ENCODE measurements at regions not wholly inside any gene's neighbourhood (a gene's known extent, or its start where the extent isn't known, plus 50 kb on each side); places are given as distances from the start of the nearest gene placed in this dataset.

DNA sequence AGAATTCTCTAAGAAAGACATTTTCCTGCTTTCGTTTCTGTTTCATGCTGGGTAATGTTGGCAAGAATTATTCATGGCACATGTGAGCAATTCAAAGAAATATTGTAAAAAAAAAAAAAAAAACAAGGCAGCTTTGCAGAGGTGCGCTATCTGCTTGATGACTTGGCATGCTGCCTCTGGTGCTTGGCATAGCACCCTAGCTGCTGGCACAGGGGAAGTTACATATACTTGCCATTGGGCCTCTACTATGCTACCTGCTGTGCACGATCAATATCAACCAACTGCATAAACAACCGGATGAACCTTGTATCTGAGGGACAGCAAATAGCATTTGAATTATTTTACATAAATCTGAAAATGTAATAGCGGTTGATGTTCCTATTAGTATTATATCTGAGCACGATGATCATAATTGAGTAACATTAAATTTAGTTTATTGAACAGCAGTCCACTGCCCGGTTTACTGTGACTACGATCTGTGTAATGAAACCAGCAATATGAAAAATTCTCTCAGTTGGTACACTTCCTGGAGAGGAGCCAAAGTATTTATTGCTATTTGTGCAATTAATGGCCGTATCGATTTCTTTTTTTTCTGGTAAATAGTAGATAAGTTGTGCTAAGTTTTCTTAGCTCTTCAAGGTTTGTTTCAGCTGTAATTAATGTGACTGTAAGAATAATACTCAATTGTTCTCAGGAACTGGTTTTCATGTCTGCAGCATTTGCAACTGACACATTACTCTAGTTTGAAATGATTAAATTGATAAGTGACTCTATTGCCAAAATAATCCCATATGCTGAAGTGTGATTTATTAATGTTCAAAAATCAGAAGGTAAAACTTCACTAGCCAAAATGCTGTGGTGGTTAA lies 717.3 kb downstream of the DACH1 start:
- no peak for DNase-seq
- H3K4me3 Mint-ChIP-seq, result no peak overlapping the region
- no peaks in the 10 kb centered on the region for H3K4me1 Mint-ChIP-seq
- no peaks in the 10 kb centered on the region for H3K9me3 Mint-ChIP-seq
- POLR2A ChIA-PET, result no interaction called here
- H3K27me3 Mint-ChIP-seq, result no peaks in the 10 kb centered on the region
- CTCF ChIA-PET, result no interaction called here
- H3K27ac Mint-ChIP-seq, result no peak overlapping the region
- no peaks in the 10 kb centered on the region for H3K36me3 Mint-ChIP-seq (ENCODE audit: low read depth)

DNA sequence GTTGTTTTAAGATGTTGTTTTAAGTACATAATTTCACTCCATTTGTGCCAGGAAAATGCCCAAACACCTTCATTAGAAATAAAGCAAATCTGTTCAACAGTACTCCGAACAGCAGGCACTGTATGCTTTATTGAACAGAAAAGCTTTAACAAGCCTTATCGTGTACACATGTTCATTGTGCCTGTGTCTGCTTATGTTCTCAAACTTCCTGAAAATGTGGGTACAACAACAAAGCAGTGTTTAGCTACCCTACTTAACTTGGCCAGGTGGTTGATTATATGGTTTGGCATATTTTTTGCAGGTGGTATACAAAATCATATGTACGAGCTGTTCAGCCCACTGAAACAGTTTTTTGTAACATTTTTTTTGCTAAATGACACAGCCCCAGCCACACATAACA lies 718.0 kb downstream of the DACH1 start:
- Mint-ChIP-seq H3K27ac (no peak overlapping the region), H3K27me3 (no peaks in the 10 kb centered on the region), H3K4me1 (no peaks in the 10 kb centered on the region), H3K9me3 (no peaks in the 10 kb centered on the region), H3K4me3 (no peak overlapping the region), H3K36me3 (ENCODE audit: low read depth) (no peaks in the 10 kb centered on the region)
- CTCF ChIA-PET, result no interaction called here
- POLR2A ChIA-PET, result no interaction called here
- no peak for DNase-seq

- H3K27ac Mint-ChIP-seq, result no peak overlapping the region
- POLR2A ChIA-PET, result no interaction called here
- no peaks in the 10 kb centered on the region for H3K9me3 Mint-ChIP-seq
- no peaks in the 10 kb centered on the region for H3K4me1 Mint-ChIP-seq
- no peaks in the 10 kb centered on the region for H3K27me3 Mint-ChIP-seq
- no peak overlapping the region for H3K4me3 Mint-ChIP-seq
- H3K36me3 Mint-ChIP-seq (ENCODE audit: low read depth), result no peaks in the 10 kb centered on the region
- CTCF ChIA-PET, result no interaction called here
- DNase-seq, result no peak
These were observed 718.6 kb downstream of the DACH1 start for GRCh38 chr13:71148396-71148795.

DNA sequence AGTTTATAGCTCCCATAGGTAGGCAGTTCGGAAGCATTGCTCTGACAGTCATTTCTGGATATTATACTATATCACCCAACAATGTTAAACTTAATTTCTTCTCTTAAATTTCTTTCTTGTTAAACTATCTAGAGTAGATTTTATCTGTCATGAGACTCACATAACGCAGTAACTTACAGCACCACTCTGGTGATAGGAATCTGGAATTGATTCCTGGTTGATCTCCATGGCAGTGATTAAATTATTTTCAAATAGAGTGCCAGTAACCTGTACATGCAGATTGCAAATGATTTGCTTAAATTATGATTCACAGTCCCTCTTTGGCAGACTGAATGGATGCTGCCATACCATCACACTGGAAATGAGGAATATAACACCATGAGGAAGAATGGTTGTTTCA lies 722.1 kb downstream of the DACH1 start:
- no peaks in the 10 kb centered on the region for H3K27me3 Mint-ChIP-seq
- no peaks in the 10 kb centered on the region for H3K36me3 Mint-ChIP-seq (ENCODE audit: low read depth)
- H3K9me3 Mint-ChIP-seq, result no peaks in the 10 kb centered on the region
- no peak for DNase-seq
- ChIA-PET POLR2A (no interaction called here), CTCF (no interaction called here)
- H3K27ac Mint-ChIP-seq, result no peak overlapping the region
- no peak overlapping the region for H3K4me3 Mint-ChIP-seq
- H3K4me1 Mint-ChIP-seq, result no peaks in the 10 kb centered on the region

DNA sequence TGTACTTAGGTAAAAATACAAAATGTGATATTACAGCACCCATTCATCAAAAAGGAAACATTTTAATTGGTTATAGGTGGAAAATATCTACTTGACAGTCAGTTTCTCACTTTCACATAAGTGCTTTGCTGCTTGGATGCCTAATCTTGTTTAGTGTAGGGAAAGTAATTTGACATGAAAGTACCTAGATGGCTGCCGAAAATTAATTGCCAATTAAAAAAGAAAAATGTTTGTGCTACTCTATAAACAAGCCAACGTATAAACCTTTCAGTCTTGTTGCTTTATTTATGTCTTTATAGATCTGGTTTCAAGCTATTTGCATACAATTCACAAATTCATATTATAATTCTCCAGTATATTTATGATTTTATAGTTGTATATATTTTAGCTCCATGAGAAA lies 729.9 kb downstream of the DACH1 start:
- no peaks in the 10 kb centered on the region for H3K9me3 Mint-ChIP-seq
- H3K4me3 Mint-ChIP-seq, result no peak overlapping the region
- no peak overlapping the region for H3K27ac Mint-ChIP-seq
- DNase-seq, result no peak
- ChIA-PET POLR2A (no interaction called here), CTCF (no interaction called here)
- H3K27me3 Mint-ChIP-seq, result no peaks in the 10 kb centered on the region
- no peaks in the 10 kb centered on the region for H3K36me3 Mint-ChIP-seq (ENCODE audit: low read depth)
- no peaks in the 10 kb centered on the region for H3K4me1 Mint-ChIP-seq

GRCh38 chr13:71124230-71124629 lies 742.8 kb downstream of the DACH1 start:
- Mint-ChIP-seq H3K4me3 (no peak overlapping the region), H3K4me1 (no peaks in the 10 kb centered on the region), H3K27me3 (no peaks in the 10 kb centered on the region), H3K36me3 (ENCODE audit: low read depth) (no peaks in the 10 kb centered on the region), H3K9me3 (no peaks in the 10 kb centered on the region), H3K27ac (no peak overlapping the region)
- DNase-seq, result no peak
- ChIA-PET POLR2A (no interaction called here), CTCF (no interaction called here)

- ChIA-PET CTCF (no interaction called here), POLR2A (no interaction called here)
These were observed 748.1 kb downstream of the DACH1 start for GRCh38 chr13:71118779-71119364.

DNA sequence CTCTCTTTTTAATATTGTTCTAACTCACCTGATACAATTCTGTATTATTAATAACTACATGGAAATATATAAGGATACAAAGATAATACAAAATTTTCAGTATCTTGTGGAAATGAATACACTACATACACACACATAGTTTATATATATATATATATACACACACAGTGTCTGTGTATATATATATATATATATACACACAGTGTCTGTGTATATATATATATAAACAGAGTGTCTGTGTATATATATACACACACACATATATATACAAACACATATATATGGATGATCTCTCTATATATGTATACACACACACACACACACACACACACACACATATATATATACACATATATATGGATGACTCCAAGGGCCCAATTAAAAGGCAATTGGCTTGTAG lies 749.1 kb downstream of the DACH1 start:
- Mint-ChIP-seq H3K4me1 (no peaks in the 10 kb centered on the region), H3K9me3 (no peaks in the 10 kb centered on the region), H3K36me3 (ENCODE audit: low read depth) (no peaks in the 10 kb centered on the region), H3K4me3 (no peak overlapping the region), H3K27ac (no peak overlapping the region), H3K27me3 (no peaks in the 10 kb centered on the region)
- POLR2A ChIA-PET, result no interaction called here
- CTCF ChIA-PET, result no interaction called here
- no peak for DNase-seq

More at GRCh38 chr13:71118779-71119364, 748.1 kb downstream of the DACH1 start:
- no peak for DNase-seq
- H3K9me3 Mint-ChIP-seq, result no peaks in the 10 kb centered on the region
- H3K27me3 Mint-ChIP-seq, result no peaks in the 10 kb centered on the region
- no peak overlapping the region for H3K27ac Mint-ChIP-seq
- no peaks in the 10 kb centered on the region for H3K4me1 Mint-ChIP-seq
- no peaks in the 10 kb centered on the region for H3K36me3 Mint-ChIP-seq (ENCODE audit: low read depth)
- no peak overlapping the region for H3K4me3 Mint-ChIP-seq

DNA sequence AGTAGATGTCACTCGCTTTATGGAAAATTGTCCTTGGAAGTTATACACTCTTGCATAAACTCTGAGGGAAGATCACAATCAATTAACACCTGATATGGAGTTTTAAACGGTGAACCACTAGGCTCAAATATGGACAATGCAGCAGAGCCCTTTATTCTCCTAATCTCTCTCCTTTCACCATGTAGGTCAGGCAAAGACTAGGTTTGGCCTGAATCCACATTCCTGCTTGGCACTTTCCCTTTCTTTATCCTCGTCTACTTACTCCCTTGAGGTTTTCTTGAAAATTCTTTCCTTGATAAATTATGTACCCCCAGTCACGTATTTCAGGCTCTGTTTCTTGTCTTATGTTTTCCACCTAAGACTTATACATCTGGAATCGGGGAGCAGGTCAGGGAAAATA lies 751.7 kb downstream of the DACH1 start:
- DNase-seq, result no peak
- ChIA-PET CTCF (no interaction called here), POLR2A (no interaction called here)
- H3K9me3 Mint-ChIP-seq, result no peaks in the 10 kb centered on the region
- no peaks in the 10 kb centered on the region for H3K27me3 Mint-ChIP-seq
- no peaks in the 10 kb centered on the region for H3K36me3 Mint-ChIP-seq (ENCODE audit: low read depth)
- H3K4me3 Mint-ChIP-seq, result no peak overlapping the region
- H3K27ac Mint-ChIP-seq, result no peak overlapping the region
- no peaks in the 10 kb centered on the region for H3K4me1 Mint-ChIP-seq

- H3K27me3 Mint-ChIP-seq, result no peaks in the 10 kb centered on the region
- DNase-seq, result no peak
- H3K4me3 Mint-ChIP-seq, result no peak overlapping the region
- H3K36me3 Mint-ChIP-seq (ENCODE audit: low read depth), result no peaks in the 10 kb centered on the region
- no peak overlapping the region for H3K27ac Mint-ChIP-seq
- H3K9me3 Mint-ChIP-seq, result no peaks in the 10 kb centered on the region
- ChIA-PET CTCF (no interaction called here), POLR2A (no interaction called here)
- no peaks in the 10 kb centered on the region for H3K4me1 Mint-ChIP-seq
These were observed 770.6 kb downstream of the DACH1 start for GRCh38 chr13:71096421-71096820.

GRCh38 chr13:71090990-71091389 lies 776.0 kb downstream of the DACH1 start:
- Mint-ChIP-seq H3K36me3 (ENCODE audit: low read depth) (no peaks in the 10 kb centered on the region), H3K27ac (no peak overlapping the region), H3K9me3 (no peaks in the 10 kb centered on the region), H3K4me1 (no peaks in the 10 kb centered on the region), H3K4me3 (no peak overlapping the region), H3K27me3 (no peaks in the 10 kb centered on the region)
- no peak for DNase-seq
- ChIA-PET CTCF (no interaction called here), POLR2A (no interaction called here)

GRCh38 chr13:71089056-71089455 lies 777.9 kb downstream of the DACH1 start:
- H3K4me1 Mint-ChIP-seq, result no peaks in the 10 kb centered on the region
- no peaks in the 10 kb centered on the region for H3K36me3 Mint-ChIP-seq (ENCODE audit: low read depth)

DNA sequence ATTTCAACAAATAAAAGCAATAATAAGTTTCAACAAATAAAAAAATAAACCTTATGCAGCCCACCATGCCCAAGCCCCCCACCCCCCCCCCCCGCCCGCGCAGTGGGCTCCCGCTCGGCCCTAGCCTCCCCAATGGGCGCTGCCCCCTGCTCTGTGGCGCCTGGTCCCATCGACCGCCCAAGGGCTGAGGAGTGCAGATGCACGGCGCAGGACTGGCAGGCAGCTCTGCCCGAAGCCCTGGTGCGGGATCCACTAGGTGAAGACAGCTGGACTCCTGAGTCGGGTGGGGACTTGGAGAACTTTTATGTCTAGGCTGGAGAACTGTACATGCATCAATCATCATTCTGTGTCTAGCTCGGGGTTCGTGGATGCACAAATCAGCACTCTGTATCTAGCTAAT lies 779.6 kb downstream of the DACH1 start:
- CTCF ChIA-PET, result no interaction called here

More at GRCh38 chr13:71089056-71089455, 777.9 kb downstream of the DACH1 start:
- Mint-ChIP-seq H3K9me3 (no peaks in the 10 kb centered on the region), H3K27me3 (no peaks in the 10 kb centered on the region), H3K4me3 (no peak overlapping the region), H3K27ac (no peak overlapping the region)
- DNase-seq, result no peak
- POLR2A ChIA-PET, result no interaction called here
- CTCF ChIA-PET, result no interaction called here

GRCh38 chr13:71087006-71087405 lies 780.0 kb downstream of the DACH1 start:
- Mint-ChIP-seq H3K4me1 (no peaks in the 10 kb centered on the region), H3K4me3 (no peak overlapping the region), H3K36me3 (ENCODE audit: low read depth) (no peaks in the 10 kb centered on the region), H3K9me3 (no peaks in the 10 kb centered on the region), H3K27me3 (no peaks in the 10 kb centered on the region), H3K27ac (no peak overlapping the region)
- DNase-seq, result no peak
- POLR2A ChIA-PET, result no interaction called here
- CTCF ChIA-PET, result no interaction called here

More for the DNA sequence above, 779.6 kb downstream of the DACH1 start:
- no peaks in the 10 kb centered on the region for H3K27me3 Mint-ChIP-seq
- H3K27ac Mint-ChIP-seq, result no peak overlapping the region
- no peaks in the 10 kb centered on the region for H3K36me3 Mint-ChIP-seq (ENCODE audit: low read depth)
- no peak overlapping the region for H3K4me3 Mint-ChIP-seq
- no peaks in the 10 kb centered on the region for H3K9me3 Mint-ChIP-seq
- no peaks in the 10 kb centered on the region for H3K4me1 Mint-ChIP-seq
- POLR2A ChIA-PET, result no interaction called here
- no peak for DNase-seq

All from activated CD4-positive, alpha-beta T cell treated with anti-CD3 and anti-CD28 coated beads, Interleukin-2, amount 10 ng/mL, durations not matched to agents 7 days and 5 days (primary cell).